Umbilical cord (tissue), 1 donor: ENCODE measurements at regions not wholly inside any gene's neighbourhood (a gene's known extent, or its start where the extent isn't known, plus 50 kb on each side); places are given as distances from the start of the nearest gene placed in this dataset.
A peak's percentile ranks its signal among the peaks of the same experiment; 100 is the strongest.

ENCODE experiments used
- DNase-seq: peaks from one replicate; pipeline ENCODE4 v3.0.0-alpha.2; 2015; ENCODE audit warnings: low spot score

GRCh38 chr2:66382091-66382490 lies 52.8 kb upstream of the MEIS1 start:
- DNase-seq: peak; percentile 11

- no peak for DNase-seq
These were observed 55.5 kb upstream of the MEIS1 start for GRCh38 chr2:66379473-66379872.

- DNase-seq: no peak
These were observed 57.1 kb upstream of the MEIS1 start for GRCh38 chr2:66377832-66378231.

GRCh38 chr2:66370824-66371223 lies 64.1 kb upstream of the MEIS1 start:
- DNase-seq: no peak

- DNase-seq: no peak
These were observed 68.3 kb upstream of the MEIS1 start for GRCh38 chr2:66366619-66367018.

GRCh38 chr2:66364495-66365333 lies 70.2 kb upstream of the MEIS1 start:
- DNase-seq: peak; percentile 74

- no peak for DNase-seq
These were observed 72.2 kb upstream of the MEIS1 start for GRCh38 chr2:66362701-66363100.

- peak; percentile 7 for DNase-seq
These were observed 88.7 kb upstream of the MEIS1 start for GRCh38 chr2:66346231-66346664.

GRCh38 chr2:66344087-66344663 lies 90.8 kb upstream of the MEIS1 start:
- no peak for DNase-seq

GRCh38 chr2:66343259-66343658 lies 91.7 kb upstream of the MEIS1 start:
- DNase-seq: no peak

- no peak for DNase-seq
These were observed 94.4 kb upstream of the MEIS1 start for GRCh38 chr2:66340521-66340920.

- DNase-seq: no peak
These were observed 100.5 kb upstream of the MEIS1 start for GRCh38 chr2:66334237-66335029.

- no peak for DNase-seq
These were observed 103.7 kb upstream of the MEIS1 start for GRCh38 chr2:66331176-66331575.

- DNase-seq: no peak
These were observed 105.8 kb upstream of the MEIS1 start for GRCh38 chr2:66329081-66329605.

GRCh38 chr2:66327066-66327740 lies 107.7 kb upstream of the MEIS1 start:
- no peak for DNase-seq

GRCh38 chr2:66324909-66325528 lies 109.9 kb upstream of the MEIS1 start:
- no peak for DNase-seq

GRCh38 chr2:66324356-66324755 lies 110.6 kb upstream of the MEIS1 start:
- DNase-seq: no peak

GRCh38 chr2:66323406-66323805 lies 111.5 kb upstream of the MEIS1 start:
- no peak for DNase-seq

- DNase-seq: no peak
These were observed 112.2 kb upstream of the MEIS1 start for GRCh38 chr2:66322506-66323260.

GRCh38 chr2:66318009-66318561 lies 116.8 kb upstream of the MEIS1 start:
- no peak for DNase-seq
